C4-2B (cell line): ENCODE measurements at regions not wholly inside any gene's neighbourhood (a gene's known extent, or its start where the extent isn't known, plus 50 kb on each side); places are given as distances from the start of the nearest gene placed in this dataset.

Source experiments
- ZFX ChIP-seq: fragments of 450-650 bp; IDR thresholded peaks from 2 replicates; pipeline ENCODE4 v1.6.1; 2017
- TF ChIP-seq, protein P1 (sequence below): fragments of 450-650 bp; conservative IDR thresholded peaks from 2 replicates; pipeline ENCODE4 v1.5.1; 2017; ENCODE audit warnings: mild to moderate bottlenecking

DNA sequence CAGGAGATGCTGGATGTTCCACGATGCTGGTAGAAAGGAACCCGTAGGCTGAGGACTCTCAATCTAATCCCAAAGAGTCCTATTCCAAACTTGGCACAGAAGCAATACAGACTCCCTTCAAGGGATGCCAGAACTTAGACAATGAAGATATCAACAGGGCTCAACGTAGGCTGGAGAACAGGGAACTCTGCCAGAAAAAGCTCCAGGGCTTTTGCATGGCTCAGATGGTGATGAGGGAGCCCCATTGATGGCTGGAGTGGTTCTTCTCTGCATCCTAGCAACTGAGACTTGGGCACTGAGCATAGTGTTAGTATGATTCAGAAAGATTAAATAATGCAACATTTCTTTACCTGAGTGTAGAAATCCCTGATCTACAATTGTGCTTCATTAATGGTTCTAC lies 117.2 kb upstream of the NCK2 start:
- TF ChIP-seq, protein P1, sequence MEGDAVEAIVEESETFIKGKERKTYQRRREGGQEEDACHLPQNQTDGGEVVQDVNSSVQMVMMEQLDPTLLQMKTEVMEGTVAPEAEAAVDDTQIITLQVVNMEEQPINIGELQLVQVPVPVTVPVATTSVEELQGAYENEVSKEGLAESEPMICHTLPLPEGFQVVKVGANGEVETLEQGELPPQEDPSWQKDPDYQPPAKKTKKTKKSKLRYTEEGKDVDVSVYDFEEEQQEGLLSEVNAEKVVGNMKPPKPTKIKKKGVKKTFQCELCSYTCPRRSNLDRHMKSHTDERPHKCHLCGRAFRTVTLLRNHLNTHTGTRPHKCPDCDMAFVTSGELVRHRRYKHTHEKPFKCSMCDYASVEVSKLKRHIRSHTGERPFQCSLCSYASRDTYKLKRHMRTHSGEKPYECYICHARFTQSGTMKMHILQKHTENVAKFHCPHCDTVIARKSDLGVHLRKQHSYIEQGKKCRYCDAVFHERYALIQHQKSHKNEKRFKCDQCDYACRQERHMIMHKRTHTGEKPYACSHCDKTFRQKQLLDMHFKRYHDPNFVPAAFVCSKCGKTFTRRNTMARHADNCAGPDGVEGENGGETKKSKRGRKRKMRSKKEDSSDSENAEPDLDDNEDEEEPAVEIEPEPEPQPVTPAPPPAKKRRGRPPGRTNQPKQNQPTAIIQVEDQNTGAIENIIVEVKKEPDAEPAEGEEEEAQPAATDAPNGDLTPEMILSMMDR, result no peak
- TF ChIP-seq ZFX, result no peak
